ENCODE measurements at regions not wholly inside any gene's neighbourhood (a gene's known extent, or its start where the extent isn't known, plus 50 kb on each side); places are given as distances from the start of the nearest gene placed in this dataset.

GRCh38 chr5:145704724-145705123 lies 130.4 kb downstream of the PRELID2 start (continued):
- TF ChIP-seq KAT7 (CRISPR knock-in tag; IDR thresholded peaks at IDR 0.05; ENCODE audit: borderline replicate concordance), result no peak
- no peak for TF ChIP-seq BCL6 (CRISPR knock-in tag; IDR thresholded peaks at IDR 0.05)
- TF ChIP-seq TFE3 (CRISPR knock-in tag; IDR thresholded peaks at IDR 0.05), result no peak
- TF ChIP-seq BRD9 (IDR thresholded peaks at IDR 0.05; ENCODE audit: low read depth, partially characterized antibody), result no peak

GRCh38 chr5:145703856-145704255 lies 131.3 kb downstream of the PRELID2 start:
- CTCF ChIA-PET (ENCODE audit: low intra/inter-chr PET ratio), result no interaction called here
- Histone ChIP-seq H2AFZ (ENCODE audit: low read depth, low read length) (no peak overlapping the region), H3K4me3 (no peak overlapping the region), H3K4me1 (replicated peaks in 1 of 2; ENCODE audit: control insufficient read depth in 2 of 2, insufficient read depth in 2 of 2, low read length in 2 of 2) (no peaks in the 10 kb centered on the region), H3K4me2 (ENCODE audit: insufficient read depth, low read length) (no peak overlapping the region), H3K9me1 (ENCODE audit: control insufficient read depth, insufficient read depth, low read length) (no peaks in the 10 kb centered on the region), H4K20me1 (replicated peaks; ENCODE audit: control insufficient read depth, insufficient read depth, low read length) (no peaks in the 10 kb centered on the region), H3K36me3 (ENCODE audit: control insufficient read depth, insufficient read depth, low read length) (no peaks in the 10 kb centered on the region), H3K27ac (ENCODE audit: extremely low read depth, low read depth, low read length) (no peak overlapping the region), H3K9me3 (replicated peaks; ENCODE audit: control insufficient read depth, insufficient read depth, low read depth, low read length) (no peaks in the 10 kb centered on the region), H3K79me2 (ENCODE audit: control insufficient read depth, insufficient read depth, low read length) (no peaks in the 10 kb centered on the region), H3K27me3 (ENCODE audit: control insufficient read depth in 2 of 2, insufficient read depth in 2 of 2, low read length in 2 of 2) (no peaks in the 10 kb centered on the region), H3K9ac (ENCODE audit: insufficient read depth in 1 of 2, low read depth in 2 of 2, low read length in 2 of 2) (no peak overlapping the region)
- WGBS (ENCODE audit: insufficient coverage, low coverage, missing lambda C conversion rate), result 3% methylated on average over 4 of the region's 4 CpGs
- no peak for FAIRE-seq
- BruUV-seq (replicated peaks), result no TSS peak
- no peak for DNase-seq (ENCODE audit: extremely low read depth in 1 of 4, low spot score in 3 of 4)
- intact Hi-C loops (cut with micrococcal nuclease) (no loop called here), in situ Hi-C loops (cut with MboI) (no loop called here)
- no peak for ATAC-seq
- POLR2A ChIA-PET, result no interaction called here
- TF ChIP-seq, protein P1, sequence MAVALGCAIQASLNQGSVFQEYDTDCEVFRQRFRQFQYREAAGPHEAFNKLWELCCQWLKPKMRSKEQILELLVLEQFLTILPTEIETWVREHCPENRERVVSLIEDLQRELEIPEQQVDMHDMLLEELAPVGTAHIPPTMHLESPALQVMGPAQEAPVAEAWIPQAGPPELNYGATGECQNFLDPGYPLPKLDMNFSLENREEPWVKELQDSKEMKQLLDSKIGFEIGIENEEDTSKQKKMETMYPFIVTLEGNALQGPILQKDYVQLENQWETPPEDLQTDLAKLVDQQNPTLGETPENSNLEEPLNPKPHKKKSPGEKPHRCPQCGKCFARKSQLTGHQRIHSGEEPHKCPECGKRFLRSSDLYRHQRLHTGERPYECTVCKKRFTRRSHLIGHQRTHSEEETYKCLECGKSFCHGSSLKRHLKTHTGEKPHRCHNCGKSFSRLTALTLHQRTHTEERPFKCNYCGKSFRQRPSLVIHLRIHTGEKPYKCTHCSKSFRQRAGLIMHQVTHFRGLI (CRISPR knock-in tag; IDR thresholded peaks at IDR 0.05), result no peak
- no peak for TF ChIP-seq RBM15 (IDR thresholded peaks at IDR 0.05; ENCODE audit: insufficient read depth, low read length)
- no peak for TF ChIP-seq PYGO2 (tag; IDR thresholded peaks at IDR 0.05)
- no peak for TF ChIP-seq NFXL1 (CRISPR knock-in tag; IDR thresholded peaks at IDR 0.05)
- TF ChIP-seq VEZF1 (CRISPR knock-in tag; IDR thresholded peaks at IDR 0.05), result no peak
- TF ChIP-seq, protein P2, sequence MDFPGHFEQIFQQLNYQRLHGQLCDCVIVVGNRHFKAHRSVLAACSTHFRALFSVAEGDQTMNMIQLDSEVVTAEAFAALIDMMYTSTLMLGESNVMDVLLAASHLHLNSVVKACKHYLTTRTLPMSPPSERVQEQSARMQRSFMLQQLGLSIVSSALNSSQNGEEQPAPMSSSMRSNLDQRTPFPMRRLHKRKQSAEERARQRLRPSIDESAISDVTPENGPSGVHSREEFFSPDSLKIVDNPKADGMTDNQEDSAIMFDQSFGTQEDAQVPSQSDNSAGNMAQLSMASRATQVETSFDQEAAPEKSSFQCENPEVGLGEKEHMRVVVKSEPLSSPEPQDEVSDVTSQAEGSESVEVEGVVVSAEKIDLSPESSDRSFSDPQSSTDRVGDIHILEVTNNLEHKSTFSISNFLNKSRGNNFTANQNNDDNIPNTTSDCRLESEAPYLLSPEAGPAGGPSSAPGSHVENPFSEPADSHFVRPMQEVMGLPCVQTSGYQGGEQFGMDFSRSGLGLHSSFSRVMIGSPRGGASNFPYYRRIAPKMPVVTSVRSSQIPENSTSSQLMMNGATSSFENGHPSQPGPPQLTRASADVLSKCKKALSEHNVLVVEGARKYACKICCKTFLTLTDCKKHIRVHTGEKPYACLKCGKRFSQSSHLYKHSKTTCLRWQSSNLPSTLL (IDR thresholded peaks at IDR 0.05), result no peak
- no peak for TF ChIP-seq YBX1 (IDR thresholded peaks at IDR 0.05)
- TF ChIP-seq ZNF165 (CRISPR knock-in tag; IDR thresholded peaks at IDR 0.05; ENCODE audit: borderline replicate concordance), result no peak
- no peak for TF ChIP-seq PKNOX1 (IDR thresholded peaks at IDR 0.05)
- no peak for TF ChIP-seq ARID2 (IDR thresholded peaks at IDR 0.05)

Measured in K562 (cell line).